HG02970 (cell line): ENCODE measurements at regions not wholly inside any gene's neighbourhood (a gene's known extent, or its start where the extent isn't known, plus 50 kb on each side); places are given as distances from the start of the nearest gene placed in this dataset.
"Not testable (repeated sequence)": the region's sequence is repeated elsewhere in the genome, so short reads cannot be mapped to it uniquely, and the experiment has no call there.

Experiments
- ATAC-seq: cut with Tn5 transposase; IDR thresholded peaks from one replicate; pipeline ENCODE4 v1.9.1; 2021; ENCODE audit warnings: mild to moderate bottlenecking, moderate library complexity, moderate number of reproducible peaks; ENCODE audit not compliant: unreplicated experiment, low FRiP score

- no peak for ATAC-seq
These were observed 898.3 kb upstream of the B3GALT2 start for GRCh38 chr1:194084755-194085154.

DNA sequence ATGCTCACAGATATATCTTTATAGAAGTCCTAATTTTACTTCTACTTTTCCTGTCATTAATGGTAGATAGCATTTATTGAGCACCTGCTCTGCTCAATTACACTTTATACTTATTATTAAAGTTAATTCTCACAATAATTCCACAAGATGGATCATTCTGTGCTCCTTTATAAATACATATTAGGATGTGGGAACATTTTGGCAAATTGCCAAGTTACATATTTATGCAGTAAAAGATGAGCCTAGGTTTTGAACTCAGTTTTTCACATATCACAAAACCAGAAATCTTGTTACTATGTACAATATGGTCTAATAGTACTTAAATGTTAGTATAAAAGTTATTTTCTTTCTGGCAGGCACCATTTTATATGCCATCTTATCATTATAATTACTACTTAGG lies 895.0 kb upstream of the B3GALT2 start:
- no peak for ATAC-seq

GRCh38 chr1:194080826-194081225 lies 894.4 kb upstream of the B3GALT2 start:
- ATAC-seq: no peak

DNA sequence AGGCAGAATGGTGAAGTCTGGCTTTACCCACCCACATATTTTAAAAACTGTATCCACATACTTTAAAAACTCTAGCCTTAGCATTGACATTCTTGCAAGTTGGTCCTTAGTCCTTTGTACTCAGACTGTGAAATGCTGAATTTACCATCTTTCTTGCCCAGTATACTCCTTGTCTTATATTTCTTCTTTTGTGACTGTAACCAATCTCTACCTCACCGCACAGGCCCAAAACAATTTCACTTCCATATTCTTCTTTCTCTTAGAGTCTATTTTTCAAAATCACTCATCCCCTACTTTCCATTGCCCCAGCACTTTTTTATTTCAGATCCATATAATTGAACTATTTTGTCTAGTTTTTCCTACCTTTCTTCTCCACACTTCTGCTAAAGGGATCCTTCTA lies 892.4 kb upstream of the B3GALT2 start:
- ATAC-seq: no peak

GRCh38 chr1:194076646-194077045 lies 890.2 kb upstream of the B3GALT2 start:
- no peak for ATAC-seq

DNA sequence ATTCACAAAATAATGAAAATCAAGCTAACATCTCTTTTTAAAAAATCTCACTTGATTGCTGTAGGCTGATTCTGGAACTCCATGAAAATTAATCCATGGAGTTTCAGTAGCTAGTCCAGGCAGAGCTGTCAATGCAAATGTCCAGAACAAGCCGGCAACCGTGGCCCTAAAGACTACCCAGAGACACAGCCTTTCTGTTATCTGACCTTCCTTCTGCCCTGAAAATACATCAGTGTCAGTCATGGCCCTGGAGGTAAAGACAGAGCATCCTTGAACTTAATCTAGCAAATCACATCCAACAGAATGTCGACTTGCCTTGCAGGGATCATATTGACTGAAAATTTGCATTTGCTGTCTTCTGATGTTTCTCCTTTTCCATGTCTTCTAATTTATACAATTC lies 887.4 kb upstream of the B3GALT2 start:
- no peak for ATAC-seq

- ATAC-seq: no peak
These were observed 884.8 kb upstream of the B3GALT2 start for GRCh38 chr1:194071205-194071604.

- ATAC-seq: no peak
These were observed 883.4 kb upstream of the B3GALT2 start for GRCh38 chr1:194069831-194070218.

- ATAC-seq: no peak
These were observed 882.9 kb upstream of the B3GALT2 start for GRCh38 chr1:194069168-194069830.

GRCh38 chr1:194068446-194069167 lies 882.2 kb upstream of the B3GALT2 start:
- no peak for ATAC-seq

- ATAC-seq: no peak
These were observed 881.4 kb upstream of the B3GALT2 start for GRCh38 chr1:194067772-194068171.

GRCh38 chr1:194062962-194063361 lies 876.5 kb upstream of the B3GALT2 start:
- ATAC-seq: no peak

DNA sequence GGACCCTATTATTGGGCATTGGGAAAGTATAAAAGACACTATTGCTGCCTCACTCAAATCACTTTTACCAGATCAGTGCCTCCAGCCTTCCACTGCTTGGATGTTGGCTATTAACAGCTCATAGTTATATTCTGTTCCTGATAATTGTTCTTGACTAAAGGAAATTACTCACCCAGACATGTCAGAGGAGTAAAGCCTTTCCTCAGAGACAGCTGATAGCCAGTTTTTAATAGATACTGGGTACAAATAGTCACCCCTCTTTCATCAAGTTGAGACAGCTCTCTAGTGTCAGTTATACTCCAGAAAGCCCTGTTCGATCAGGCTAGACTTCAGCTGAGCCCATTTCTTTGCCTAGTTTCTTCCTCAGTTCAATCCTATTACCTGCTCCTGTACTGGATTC lies 876.1 kb upstream of the B3GALT2 start:
- ATAC-seq: no peak

DNA sequence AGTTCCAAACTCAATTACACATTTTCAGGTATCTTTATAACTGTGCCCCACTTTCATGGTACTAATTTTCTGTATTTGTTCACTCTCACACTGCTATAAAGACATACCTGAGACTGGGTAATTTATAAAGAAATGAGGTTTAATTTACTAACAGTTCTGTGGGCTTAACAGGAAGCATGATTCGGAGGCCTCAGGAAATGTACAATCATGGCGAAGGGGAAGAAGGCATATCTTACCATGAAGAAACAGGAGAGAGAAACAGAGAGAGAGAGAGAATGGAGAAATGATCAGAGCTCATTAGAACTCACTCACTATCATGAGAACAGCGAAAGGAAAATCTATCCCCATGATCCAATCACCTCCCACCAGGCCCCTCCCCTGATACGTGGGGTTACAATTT lies 874.1 kb upstream of the B3GALT2 start:
- ATAC-seq: no peak

DNA sequence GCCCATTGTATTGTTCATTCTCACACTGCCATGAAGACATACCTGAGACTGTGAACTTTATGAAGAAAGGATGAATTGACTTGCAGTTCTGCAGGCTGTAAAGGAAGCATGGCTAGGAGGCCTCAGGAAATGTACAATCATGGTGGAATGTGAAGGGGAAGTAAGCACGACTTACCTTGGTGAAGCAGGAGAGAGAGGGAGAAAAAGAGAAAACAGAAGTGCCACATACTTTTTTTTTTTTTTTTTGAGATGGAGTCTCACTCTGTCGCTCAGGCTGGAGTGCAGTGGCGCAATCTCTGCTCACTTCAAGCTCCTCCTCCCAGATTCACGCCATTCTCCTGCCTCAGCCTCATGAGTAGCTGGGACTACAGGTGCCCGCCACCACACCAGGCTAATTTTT lies 871.9 kb upstream of the B3GALT2 start:
- ATAC-seq: not testable (repeated sequence)

DNA sequence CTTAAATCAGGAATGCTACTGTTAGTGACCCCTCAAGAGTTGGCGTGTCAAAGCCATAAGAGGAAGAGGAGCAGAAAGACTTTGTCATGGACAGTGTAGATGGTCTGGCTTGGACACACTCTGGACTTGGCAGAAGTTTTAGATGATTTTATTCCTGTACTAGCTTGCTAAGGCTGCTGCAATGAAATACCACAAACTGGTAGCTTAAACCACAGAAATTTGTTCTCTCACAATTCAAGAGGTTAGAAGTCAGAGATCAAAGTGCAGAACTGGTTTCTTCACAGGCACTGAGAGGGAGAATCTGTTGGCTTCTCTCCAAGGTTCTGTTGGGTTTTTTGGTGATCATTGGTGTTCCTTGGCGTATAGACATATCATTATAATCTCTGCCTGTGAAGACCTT lies 869.8 kb upstream of the B3GALT2 start:
- ATAC-seq: no peak

DNA sequence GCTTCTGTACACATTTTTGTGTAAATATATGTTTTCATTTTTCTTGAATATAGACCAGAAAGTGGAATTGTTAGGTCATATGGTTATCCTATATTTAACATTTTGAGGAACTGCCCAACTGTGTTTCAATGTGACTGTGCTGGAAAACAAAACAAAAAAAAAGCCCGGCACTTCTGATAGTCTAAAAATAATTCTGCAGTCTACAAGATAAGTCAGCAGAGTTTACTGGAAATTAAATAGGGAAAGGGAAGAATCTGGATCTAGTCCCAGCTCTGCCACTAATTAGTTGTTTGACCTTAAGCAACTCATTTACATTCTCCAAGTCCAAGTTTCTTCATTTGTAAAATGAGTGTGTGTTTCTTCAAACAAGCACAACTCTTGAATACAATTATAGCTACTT lies 869.1 kb upstream of the B3GALT2 start:
- ATAC-seq: no peak

GRCh38 chr1:194052514-194053338 lies 866.3 kb upstream of the B3GALT2 start:
- ATAC-seq: no peak

DNA sequence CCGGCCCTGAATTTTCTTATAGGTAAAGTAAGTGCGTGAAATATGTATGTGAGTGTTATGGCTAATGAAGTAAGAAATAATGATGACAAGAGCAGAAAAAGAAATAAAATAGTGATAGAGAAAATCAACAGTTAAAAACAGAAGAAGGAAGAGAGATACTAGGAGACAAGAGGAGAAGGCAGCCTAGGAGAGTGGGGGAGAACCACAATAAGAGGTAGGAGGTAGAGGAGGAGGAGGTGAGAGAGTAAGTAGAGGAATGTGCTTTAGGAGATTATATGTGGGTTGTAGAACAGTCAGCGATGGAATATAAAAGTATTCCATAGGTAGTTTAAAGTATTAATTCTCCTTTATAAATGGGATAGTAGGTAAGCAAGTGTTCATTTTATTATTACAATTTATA lies 861.5 kb upstream of the B3GALT2 start:
- no peak for ATAC-seq

DNA sequence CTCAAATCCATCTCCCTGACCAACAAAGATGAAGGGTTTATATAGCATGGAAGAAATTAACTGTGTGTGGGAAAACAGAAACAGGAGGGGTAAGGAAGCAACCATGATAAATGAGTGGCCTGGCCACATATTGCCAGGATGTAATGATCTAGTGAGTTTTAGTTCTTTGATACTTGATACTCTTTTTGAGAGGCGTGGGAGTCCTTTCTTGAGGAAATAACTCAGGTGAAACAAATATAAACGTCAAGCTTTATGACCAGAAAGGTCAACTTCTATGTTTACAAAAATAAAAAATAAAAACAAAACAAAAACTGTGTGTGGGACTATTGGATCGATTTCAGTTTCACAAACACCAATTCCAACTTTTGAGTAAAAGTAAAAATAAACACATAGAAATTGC lies 860.8 kb upstream of the B3GALT2 start:
- no peak for ATAC-seq

DNA sequence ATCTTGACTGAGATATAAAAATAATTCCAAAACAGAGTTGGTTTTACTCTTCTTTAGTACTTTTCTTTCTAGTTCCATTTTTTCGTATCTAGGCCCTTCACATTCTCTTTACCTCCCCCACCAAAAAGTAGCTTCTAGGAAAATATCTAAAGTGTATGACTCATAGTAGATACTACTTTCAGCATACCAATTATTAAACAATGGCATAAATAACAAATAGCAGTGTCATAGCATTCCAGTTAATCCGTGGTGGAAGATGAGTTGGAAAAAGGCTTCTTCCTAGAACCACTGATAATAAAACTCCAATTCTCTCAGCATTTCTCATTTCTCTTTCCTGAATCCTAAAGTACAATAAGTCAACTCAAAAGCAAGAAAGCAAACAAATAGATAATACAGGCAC lies 859.0 kb upstream of the B3GALT2 start:
- ATAC-seq: no peak
